GM18861 (cell line): ENCODE measurements at regions not wholly inside any gene's neighbourhood (a gene's known extent, or its start where the extent isn't known, plus 50 kb on each side); places are given as distances from the start of the nearest gene placed in this dataset.
A peak's percentile ranks its signal among the peaks of the same experiment; 100 is the strongest.
"Not testable (repeated sequence)": the region's sequence is repeated elsewhere in the genome, so short reads cannot be mapped to it uniquely, and the experiment has no call there.

Experiments used
- ATAC-seq: cut with Tn5 transposase; IDR thresholded peaks from one replicate; pipeline ENCODE4 v1.9.1; 2021; ENCODE audit not compliant: unreplicated experiment

DNA sequence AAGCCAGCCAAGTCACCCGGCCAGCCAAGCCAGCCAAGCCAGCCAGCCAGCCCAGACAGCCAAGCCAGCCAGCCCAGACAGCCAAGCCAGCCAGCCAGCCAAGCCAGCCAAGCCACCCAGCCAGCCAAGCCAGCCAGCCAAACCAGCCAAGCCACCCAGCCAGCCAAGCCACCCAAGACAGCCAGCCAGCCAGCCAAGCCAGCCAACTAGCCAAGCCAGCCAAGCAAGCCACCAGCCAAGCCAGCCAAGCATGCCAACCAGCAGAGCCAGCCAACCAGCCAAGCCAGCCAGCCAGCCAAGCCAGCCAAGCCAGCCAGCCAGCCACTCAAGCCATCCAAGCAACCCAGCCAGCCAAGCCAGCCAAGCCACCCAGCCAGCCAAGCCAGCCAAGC lies 323.1 kb upstream of the PLGLB2 start:
- not testable (repeated sequence) for ATAC-seq

DNA sequence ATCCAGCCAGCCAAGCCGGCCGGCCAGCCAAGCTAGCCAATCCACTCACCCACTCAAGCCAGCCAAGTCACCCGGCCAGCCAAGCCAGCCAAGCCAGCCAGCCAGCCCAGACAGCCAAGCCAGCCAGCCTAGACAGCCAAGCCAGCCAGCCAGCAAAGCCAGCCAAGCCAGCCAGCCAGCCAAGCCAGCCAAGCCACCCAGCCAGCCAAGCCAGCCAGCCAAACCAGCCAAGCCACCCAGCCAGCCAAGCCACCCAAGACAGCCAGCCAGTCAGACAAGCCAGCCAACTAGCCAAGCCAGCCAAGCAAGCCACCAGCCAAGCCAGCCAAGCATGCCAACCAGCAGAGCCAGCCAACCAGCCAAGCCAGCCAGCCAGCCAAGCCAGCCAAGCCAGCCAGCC lies 322.7 kb upstream of the PLGLB2 start:
- not testable (repeated sequence) for ATAC-seq

DNA sequence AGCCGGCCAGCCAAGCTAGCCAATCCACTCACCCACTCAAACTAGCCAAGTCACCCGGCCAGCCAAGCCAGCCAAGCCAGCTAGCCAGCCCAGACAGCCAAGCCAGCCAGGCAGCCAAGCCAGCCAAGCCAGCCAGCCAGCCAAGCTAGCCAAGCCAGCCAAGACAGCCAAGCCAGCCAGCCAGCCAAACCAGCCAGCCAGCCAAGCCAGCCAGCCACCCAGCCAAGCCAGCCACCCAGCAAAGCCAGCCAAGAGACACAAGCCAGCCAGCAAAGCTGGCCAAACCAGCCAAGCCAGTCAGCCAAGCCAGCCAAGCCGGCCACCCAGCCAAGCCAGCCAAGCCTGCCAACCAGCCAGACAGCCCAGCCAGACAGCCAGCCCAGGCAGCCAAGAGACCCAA lies 322.2 kb upstream of the PLGLB2 start:
- ATAC-seq: not testable (repeated sequence)

DNA sequence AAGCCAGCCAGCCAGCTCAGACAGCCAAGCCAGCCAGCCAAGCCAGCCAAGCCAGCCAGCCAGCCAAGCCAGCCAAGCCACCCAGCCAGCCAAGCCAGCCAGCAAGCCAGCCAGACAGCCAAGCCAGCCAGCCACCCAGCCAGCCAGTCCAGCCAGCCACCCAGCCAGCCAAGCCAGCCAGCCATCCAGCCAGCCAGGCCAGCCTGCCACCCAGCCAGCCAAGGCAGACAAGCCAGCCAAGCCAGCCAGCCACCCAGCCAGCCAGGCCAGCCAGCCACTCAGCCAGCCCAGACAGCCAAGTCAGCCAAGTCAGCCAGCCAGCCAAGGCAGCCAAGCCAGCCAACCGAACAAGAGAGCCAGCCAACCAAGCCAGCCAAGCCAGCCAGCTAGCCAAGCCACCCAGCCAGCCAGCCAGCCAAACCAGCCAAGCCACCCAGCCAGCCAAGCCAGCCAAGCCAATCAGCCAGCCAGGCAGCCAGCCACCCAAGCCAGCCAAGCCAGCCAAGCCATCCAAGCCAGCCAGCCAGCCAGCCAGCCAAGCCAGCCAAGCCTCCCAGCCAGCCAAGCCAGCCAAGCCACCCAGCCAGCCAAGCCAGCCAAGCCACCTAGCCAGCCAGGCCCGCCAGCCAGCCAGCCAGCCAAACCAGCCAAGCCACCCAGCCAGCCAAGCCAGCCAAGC lies 319.3 kb upstream of the PLGLB2 start:
- not testable (repeated sequence) for ATAC-seq

DNA sequence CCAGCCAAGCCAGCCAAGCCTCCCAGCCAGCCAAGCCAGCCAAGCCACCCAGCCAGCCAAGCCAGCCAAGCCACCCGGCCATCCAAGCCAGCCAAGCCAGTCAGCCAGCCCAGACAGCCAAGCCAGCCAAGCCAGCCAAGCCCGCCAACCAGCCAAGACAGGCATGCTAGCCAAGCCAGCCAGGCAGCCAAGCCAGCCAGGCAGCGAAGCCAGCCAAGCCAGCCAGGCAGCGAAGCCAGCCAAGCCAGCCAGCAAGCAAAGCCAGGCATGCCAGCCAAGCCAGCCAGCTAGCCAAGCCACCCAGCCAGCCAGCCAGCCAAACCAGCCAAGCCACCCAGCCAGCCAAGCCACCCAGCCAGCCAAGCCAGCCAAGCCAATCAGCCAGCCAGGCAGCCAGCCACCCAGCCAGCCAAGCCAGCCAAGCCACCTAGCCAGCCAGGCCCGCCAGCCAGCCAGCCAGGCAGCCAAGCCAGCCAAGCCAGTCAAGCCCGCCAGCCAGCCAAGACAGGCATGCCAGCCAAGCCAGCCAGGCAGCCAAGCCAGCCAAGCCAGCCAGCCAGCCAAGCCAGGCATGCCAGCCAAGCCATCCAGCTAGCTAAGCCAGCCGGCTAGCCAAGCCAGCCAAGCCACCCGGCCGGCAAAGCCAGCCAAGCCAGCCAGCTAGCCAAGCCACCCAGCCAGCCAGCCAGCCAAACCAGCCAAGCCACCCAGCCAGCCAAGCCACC lies 318.5 kb upstream of the PLGLB2 start:
- ATAC-seq: not testable (repeated sequence)

DNA sequence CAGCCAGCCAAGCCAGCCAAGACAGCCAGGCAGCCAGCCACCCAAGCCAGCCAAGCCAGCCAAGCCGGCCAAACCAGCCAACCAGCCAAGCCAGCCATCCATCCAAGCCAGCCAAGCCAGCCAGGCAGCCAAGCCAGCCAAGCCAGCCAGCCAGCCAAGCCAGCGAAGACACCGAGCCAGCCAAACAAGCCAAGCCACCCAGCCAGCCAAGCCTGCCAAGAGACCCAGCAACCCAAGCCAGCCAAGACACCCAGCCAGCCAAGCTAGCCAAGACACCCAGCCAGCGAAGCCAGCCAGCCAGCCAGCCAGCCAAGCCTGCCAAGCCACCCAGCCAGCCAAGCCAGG lies 318.0 kb upstream of the PLGLB2 start:
- not testable (repeated sequence) for ATAC-seq

DNA sequence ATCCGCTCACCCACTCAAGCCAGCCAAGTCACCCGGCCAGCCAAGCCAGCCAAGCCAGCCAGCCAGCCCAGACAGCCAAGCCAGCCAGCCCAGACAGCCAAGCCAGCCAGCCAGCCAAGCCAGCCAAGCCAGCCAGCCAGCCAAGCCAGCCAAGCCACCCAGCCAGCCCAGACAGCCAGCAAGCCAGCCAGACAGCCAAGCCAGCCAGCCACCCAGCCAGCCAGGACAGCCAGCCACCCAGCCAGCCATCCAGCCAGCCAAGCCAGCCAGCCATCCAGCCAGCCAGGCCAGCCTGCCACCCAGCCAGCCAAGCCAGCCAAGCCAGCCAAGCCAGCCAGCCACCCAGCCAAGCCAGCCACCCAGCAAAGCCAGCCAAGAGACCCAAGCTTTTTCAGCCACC lies 316.8 kb upstream of the PLGLB2 start:
- ATAC-seq: not testable (repeated sequence)

DNA sequence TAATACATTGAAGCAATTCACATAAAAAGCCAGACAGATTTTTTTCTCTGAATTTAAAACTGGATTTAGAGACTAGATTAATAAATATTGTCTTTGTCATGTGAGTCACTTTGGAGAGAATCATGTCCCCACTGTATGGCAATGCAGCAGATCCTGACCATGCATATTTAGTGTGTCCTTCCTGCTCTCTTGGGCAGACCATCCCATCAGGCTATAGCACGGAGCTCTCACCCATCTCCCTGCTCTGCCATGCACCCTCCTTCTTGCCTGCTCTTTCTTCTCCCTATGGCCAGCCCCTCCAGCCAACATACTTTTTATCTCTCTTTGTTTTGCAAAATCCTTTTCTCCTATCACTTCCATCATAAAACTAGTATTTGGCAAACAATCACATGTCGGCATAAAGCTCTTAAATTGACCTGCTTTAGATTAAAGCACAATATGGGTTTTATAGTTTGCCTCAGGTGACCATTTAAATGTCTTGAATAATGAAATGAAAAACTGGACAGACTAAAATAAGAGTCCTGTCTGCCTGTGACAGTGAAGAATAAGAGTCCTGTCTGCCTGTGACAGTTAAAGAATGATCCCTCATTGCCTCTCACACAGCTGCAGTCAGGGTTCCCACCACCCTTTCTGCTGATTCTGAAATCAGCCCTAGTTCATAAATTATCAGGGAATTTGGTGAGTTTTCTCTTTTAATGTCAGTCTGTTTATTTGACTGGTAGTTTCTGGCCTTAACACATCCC lies 315.0 kb upstream of the PLGLB2 start:
- not testable (repeated sequence) for ATAC-seq

DNA sequence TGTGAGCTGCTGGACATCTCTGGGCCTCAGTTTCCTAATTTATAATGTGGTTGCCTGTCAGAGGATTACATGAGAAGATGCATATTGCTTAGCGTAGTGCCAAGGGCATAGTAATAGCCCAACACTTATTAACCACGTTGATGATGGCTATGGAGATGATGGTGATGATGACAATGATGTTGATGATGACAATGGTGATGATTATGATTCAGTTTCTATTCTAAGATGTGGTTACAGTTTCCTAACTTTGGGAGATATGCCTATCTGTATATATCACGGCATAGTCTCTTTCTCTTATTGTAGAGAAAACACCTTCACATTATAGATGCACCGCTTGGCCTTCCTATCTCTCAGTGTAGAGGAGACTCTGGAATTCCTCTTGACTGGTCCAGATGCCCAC lies 311.9 kb upstream of the PLGLB2 start:
- ATAC-seq: not testable (repeated sequence)

DNA sequence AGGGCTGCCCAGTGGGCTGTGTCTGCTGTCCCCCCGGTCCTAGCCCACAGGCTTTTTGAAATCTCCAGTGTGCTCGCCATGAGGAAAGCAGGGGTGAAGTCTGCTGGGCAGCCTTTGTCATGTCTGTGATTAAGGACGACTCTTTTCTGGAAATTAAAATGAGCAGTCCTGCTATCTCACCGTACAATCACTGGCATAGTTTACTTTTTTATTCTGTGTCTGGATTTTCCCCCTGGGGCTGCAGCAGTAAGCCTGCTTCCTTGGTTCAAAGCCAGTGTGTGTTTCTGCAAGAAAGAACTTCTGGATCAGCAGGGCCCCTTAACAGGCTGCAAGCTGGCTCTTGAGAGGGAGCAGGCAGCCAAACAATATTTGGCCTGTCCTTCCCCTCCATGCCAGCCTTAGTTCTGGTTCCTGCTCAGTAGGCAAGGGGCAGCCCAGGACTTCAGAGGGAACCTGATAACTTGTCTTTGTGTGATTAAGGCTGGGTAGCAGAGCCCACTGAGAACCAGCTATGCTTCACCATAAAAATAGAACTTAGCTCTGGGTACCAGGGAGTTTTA lies 310.1 kb upstream of the PLGLB2 start:
- not testable (repeated sequence) for ATAC-seq

DNA sequence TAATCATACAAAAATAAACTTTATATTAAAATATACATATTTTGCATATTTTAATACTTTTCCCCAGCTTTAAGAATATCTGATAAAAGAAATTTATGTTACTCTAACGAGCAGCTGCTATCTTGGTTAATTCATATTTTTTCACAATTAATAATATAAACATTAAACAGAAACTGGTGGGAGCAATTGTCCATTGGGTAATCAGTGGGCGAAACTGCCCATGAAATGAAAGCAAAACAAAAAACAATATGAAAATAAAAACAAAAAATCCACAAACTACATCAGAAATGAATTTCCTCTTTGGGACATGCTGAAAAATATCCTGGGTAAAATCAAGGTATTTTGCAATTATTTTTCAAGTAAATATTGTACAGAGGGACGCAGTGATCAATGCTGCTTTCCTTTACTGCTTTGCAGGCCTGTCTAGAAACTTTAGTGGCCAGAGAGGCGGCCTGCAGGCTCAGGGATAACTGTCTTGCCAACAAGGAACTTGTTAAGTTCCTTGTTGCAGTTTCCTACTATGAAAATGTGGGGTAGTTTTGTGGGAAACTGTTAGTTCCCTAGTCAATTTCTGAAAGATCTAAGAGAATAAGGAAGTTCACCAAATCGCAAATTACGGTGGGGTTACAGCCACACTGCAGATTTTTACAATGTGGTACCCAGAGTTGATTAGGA lies 309.0 kb upstream of the PLGLB2 start:
- not testable (repeated sequence) for ATAC-seq

DNA sequence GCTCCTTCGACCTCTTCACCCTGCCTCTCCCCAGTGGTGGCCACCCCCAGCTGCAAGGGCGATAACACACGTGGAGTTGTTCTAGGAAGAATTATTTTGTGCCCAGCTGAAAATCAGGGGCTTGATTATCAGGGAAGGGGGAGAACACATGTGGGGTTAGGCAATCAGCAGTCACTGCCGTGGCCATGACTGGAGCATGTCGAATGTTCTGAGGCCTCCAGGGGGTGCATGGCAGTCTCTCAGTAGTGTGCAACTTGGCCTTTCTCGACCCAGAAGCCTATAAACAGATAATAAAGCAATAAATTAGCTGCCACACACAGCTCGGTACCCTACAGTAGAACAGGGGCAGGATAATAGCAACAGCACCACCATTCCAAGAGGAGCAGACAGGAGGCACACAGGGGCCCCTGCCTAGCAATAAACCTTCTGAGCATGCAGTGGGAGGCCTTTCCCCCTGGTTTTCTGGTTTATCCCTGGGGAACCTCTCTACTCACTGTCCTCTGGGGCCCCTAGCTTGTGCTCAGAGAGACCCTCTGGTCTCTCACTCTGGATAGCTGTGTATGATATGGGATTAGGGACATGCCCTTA lies 308.2 kb upstream of the PLGLB2 start:
- ATAC-seq: not testable (repeated sequence)

DNA sequence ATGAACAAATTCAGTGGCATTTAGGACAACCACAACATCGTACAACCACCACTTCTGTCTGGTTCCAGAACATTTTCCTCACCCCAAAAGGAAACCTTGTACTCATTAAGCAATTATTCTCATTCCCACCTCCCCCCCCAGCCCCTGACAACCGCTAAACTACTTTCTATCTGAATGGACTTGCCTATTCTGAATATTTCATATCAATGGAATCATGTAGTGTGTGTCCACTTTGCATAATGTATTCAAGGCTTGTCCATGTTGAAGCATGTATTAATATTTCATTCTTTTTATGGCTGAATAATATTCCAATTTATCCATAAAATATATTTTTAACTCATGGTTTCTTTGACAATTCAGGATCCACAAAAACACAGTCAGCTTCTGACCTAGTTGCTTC lies 307.2 kb upstream of the PLGLB2 start:
- not testable (repeated sequence) for ATAC-seq

DNA sequence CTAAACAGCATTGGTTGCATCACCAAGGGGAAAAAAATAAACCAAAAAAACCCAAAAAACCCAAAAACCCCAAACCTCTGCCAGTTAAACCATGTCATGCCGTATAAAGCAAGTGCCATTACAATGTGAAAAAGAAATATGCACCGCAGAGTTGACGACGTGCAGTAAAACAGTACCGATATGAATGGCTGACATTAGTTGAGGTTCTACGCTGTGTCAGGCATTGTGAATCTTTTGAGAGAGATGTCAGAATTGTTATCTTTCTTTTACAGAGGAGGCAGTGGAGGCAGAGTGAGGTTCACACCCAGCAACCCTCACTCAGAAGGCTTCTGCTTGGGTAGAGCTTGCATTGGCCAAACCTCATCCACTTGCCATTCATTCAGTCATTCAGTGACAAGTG lies 306.5 kb upstream of the PLGLB2 start:
- ATAC-seq: not testable (repeated sequence)

DNA sequence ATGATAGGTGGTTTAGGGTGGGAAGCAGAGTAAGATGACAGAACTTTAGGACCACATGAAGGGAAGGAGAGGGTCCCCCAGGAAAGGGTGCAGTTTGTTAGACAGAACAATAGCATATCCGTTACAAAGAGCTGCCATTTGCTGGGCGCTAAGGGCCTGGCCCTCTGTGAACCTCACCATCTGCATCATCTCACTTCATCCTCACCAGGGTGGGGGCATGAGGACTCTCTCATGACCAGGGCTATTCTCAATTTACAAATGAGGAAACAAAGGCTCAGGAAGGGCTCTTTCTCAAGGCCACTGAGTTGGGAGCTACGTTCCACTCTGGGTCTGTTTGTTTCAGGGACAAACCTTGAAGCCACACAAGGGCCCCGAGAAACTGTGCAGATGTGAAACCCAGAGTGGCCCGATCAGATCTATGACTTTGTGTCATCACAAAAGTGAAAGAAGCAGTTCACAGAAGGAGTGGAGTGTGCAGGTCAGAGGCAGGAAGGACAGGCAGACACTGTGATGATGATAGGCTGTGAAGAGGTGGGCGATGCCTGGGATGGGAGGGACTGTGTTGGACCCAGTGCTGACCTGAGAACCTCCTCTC lies 304.8 kb upstream of the PLGLB2 start:
- ATAC-seq: peak; percentile 89

DNA sequence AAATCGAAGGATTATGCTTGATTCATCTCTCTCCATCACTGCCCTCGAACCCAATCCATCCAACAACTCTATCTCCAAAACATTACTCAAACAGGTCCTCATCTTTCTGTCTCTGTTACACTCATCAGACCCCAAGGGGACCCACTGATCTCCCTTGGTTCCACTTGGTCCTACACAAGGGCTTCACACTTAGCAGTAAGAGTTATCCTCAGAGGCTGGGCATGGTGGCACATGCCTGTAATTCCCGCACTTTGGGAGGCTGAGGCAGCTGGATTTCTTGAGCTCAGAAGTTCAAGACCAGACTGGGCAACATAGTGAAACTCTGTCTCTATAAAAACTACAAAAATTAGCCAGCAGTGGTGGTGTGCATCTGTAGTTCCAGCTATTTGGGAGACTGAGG lies 302.9 kb upstream of the PLGLB2 start:
- not testable (repeated sequence) for ATAC-seq

DNA sequence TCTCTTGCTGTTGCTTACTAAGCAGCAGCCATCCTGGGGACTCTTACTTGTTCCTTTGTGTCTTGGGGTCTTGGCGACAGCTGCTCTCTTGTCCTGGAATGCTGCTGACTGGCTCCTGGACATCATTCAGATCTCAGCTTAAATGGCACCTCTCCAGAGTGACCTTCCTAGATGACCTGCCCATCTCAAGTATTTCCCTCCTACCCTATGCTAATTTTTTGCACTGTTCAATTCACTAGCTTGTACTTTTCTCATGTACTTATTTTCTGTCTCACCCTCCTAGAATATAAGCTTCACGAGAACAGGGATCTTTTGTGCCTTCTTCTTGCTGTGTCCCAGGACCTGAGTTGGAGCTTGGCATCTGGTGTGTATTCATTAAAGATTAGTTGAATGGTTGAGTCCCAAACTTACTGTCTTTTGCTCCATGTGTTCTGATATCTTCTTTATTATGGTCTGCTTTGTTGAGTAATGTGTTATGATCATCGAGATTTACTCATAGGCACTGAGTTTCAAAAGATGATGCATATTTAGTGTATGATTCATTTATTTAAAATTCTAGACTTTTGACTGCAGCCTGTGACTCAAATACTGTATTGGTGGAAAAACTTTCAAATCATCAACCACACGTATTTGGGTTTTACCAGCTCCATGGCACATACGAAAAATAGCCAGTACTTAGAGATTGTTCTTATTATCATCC lies 302.1 kb upstream of the PLGLB2 start:
- not testable (repeated sequence) for ATAC-seq

DNA sequence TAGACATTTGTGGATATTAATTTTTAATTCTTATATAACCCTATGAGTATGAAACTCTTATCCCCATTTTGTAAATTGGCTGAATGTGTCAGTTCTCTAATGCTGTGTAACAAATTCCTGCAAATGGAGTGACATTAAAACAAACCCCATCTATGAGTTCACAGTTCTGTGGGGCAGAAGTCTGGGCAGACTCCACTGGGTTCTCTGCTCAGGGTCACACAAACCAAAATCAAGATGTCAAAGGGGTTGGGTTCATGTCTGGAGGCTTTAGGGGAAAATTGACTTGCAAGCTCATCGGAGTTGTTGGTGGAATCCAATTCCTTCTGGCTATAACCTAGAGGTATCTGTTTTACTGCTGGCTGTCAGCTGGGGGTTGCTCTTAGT lies 301.6 kb upstream of the PLGLB2 start:
- not testable (repeated sequence) for ATAC-seq

DNA sequence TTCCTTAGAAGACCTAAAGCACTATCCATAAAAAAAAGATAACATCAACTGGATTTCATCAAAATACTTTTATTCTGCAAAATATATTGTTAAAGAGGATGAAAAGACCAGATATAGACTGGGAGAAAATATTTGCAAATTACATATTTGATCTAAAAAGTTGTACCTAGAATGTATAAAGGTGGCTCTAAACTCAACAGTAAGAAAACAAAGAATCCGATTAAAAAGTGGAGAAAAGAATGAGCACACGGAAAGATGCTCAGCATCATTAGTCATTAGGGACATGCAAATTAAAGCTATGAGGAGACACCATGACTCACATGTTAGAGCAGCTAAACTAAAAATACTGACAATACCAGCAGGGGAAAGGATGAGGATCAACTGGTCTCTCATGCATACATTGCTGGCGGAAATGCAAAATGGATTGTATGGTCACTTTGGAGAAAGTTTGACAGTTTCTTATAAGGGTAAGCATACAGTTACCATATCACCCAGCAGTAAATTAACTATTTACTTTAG lies 298.4 kb upstream of the PLGLB2 start:
- peak; percentile 75 for ATAC-seq
